Keratinocyte (primary cell): ENCODE measurements at regions not wholly inside any gene's neighbourhood (a gene's known extent, or its start where the extent isn't known, plus 50 kb on each side); places are given as distances from the start of the nearest gene placed in this dataset.

Experiments
- DNase-seq: peaks from one replicate; pipeline ENCODE4 v3.0.0-alpha.2; 2011; ENCODE audit warnings: low read depth, missing footprints, low spot score
- FAIRE-seq: peaks from 2 replicates; lab custom pipeline; 2011; peaks lifted over from hg19 to GRCh38; lab: Jason Lieb, UNC
- H2AFZ ChIP-seq: 2 replicates; pipeline ENCODE4 v1.6.0; 2012; ENCODE audit warnings: low read length, control low read depth, inconsistent platforms; ENCODE audit not compliant: control insufficient read depth
- H3K27ac ChIP-seq: 2 replicates; pipeline ENCODE4 v1.5.1; 2011; ENCODE audit warnings: low read length; ENCODE audit not compliant: control insufficient read depth, insufficient read depth
- H3K27me3 ChIP-seq: 3 replicates; pipeline ENCODE4 v1.6.0; 2011; ENCODE audit warnings: low read length; ENCODE audit not compliant: control insufficient read depth, insufficient read depth; ENCODE audit errors: extremely low read depth
- H3K36me3 ChIP-seq, 2 experiments: 2 replicates in 1 of 2; 3 replicates in 1 of 2; pipeline ENCODE4 v1.5.1; 2011; ENCODE audit warnings: low read length in 2 of 2, mild to moderate bottlenecking in 1 of 2; ENCODE audit not compliant: control insufficient read depth in 2 of 2, insufficient read depth in 2 of 2; ENCODE audit errors: extremely low read depth in 1 of 2
- H3K4me1 ChIP-seq: 3 replicates; pipeline ENCODE4 v1.5.1; 2011; ENCODE audit warnings: low read length; ENCODE audit not compliant: control insufficient read depth, insufficient read depth; ENCODE audit errors: extremely low read depth
- H3K4me2 ChIP-seq: 3 replicates; pipeline ENCODE4 v1.6.0; 2011; ENCODE audit warnings: low read depth, low read length; ENCODE audit not compliant: control insufficient read depth, insufficient read depth; ENCODE audit errors: extremely low read depth
- H3K4me3 ChIP-seq, 3 experiments: fragments of 200-600 bp in 1 of 3; sonication (generic) in 1 of 3; 2 replicates in 2 of 3; 3 replicates in 1 of 3; pipeline ENCODE4 v1.5.1; 2011 to 2016; ENCODE audit warnings: low read length in 3 of 3, mild to moderate bottlenecking in 3 of 3, control low read depth in 2 of 3, inconsistent platforms in 1 of 3, low read depth in 1 of 3, mixed read lengths in 1 of 3, mixed run types in 1 of 3, moderate library complexity in 1 of 3; ENCODE audit not compliant: control insufficient read depth in 2 of 3, insufficient read depth in 2 of 3; ENCODE audit errors: extremely low read depth in 1 of 3
- H3K79me2 ChIP-seq: 2 replicates; pipeline ENCODE4 v1.6.0; 2012; ENCODE audit warnings: low read length; ENCODE audit not compliant: control insufficient read depth, insufficient read depth
- H3K9ac ChIP-seq: 3 replicates; pipeline ENCODE4 v1.6.0; 2011; ENCODE audit warnings: low read length; ENCODE audit not compliant: control insufficient read depth, insufficient read depth; ENCODE audit errors: extremely low read depth
- H3K9me1 ChIP-seq: 3 replicates; pipeline ENCODE4 v1.6.0; 2011; ENCODE audit warnings: low read length; ENCODE audit not compliant: control insufficient read depth, insufficient read depth; ENCODE audit errors: extremely low read depth
- H3K9me3 ChIP-seq: 2 replicates; pipeline ENCODE4 v1.5.1; 2012; ENCODE audit warnings: low read depth, low read length; ENCODE audit not compliant: control insufficient read depth
- H4K20me1 ChIP-seq: 3 replicates; pipeline ENCODE4 v1.6.0; 2011; ENCODE audit warnings: low read length; ENCODE audit not compliant: control insufficient read depth, insufficient read depth; ENCODE audit errors: extremely low read depth
- CTCF ChIP-seq, 3 experiments: IDR thresholded peaks in 1 of 3; conservative IDR thresholded peaks in 1 of 3; optimal IDR thresholded peaks in 1 of 3; 2 replicates in 2 of 3; 3 replicates in 1 of 3; pipeline versions ENCODE3 to v1.5.1; 2011; ENCODE audit warnings: low read length in 3 of 3, mild to moderate bottlenecking in 3 of 3, moderate library complexity in 2 of 3, control low read depth in 1 of 3, inconsistent platforms in 1 of 3; ENCODE audit not compliant: insufficient read depth in 2 of 3; ENCODE audit errors: extremely low read depth in 1 of 3
- EZH2 ChIP-seq: IDR thresholded peaks from one replicate; pipeline ENCODE4 v1.6.1; 2012; ENCODE audit warnings: inconsistent platforms, mild to moderate bottlenecking, low read length, moderate library complexity
- dilution Hi-C: fragments of 300-500 bp; cut with MboI; formaldehyde crosslinking; loops from one replicate; pipeline ENCODE4 v1.7.0; 2020; ENCODE audit warnings: low sequenced_read_pairs; ENCODE audit not compliant: extremely low pct_ligation_motif_present

- dilution Hi-C loops, result no loop called here
- DNase-seq, result no peak
- no peak for FAIRE-seq
- no peak overlapping the region for H3K4me3 ChIP-seq
- H4K20me1 ChIP-seq, result no peaks in the 10 kb centered on the region
- no peak overlapping the region for H3K27ac ChIP-seq
- H3K9me3 ChIP-seq, result peaks cover 29% of the 10 kb centered on the region
- H3K79me2 ChIP-seq, result no peaks in the 10 kb centered on the region
- no peaks in the 10 kb centered on the region for H3K9me1 ChIP-seq
- no peaks in the 10 kb centered on the region for H3K36me3 ChIP-seq
- no peak overlapping the region for H2AFZ ChIP-seq
- no peak for TF ChIP-seq CTCF (optimal IDR thresholded peaks at IDR 0.05 in 1 of 3, IDR thresholded peaks at IDR 0.05 in 1 of 3, conservative IDR thresholded peaks at IDR 0.05 in 1 of 3; ENCODE audit: extremely low read depth in 1 of 3, insufficient read depth in 2 of 3, low read length in 3 of 3)
- no peak for TF ChIP-seq EZH2
- H3K9ac ChIP-seq, result no peak overlapping the region
- H3K4me2 ChIP-seq, result no peak overlapping the region
- no peaks in the 10 kb centered on the region for H3K4me1 ChIP-seq
- H3K27me3 ChIP-seq, result no peaks in the 10 kb centered on the region
These were observed 80.2 kb upstream of the ACTRT2 start for GRCh38 chr1:2941040-2941439.

- H3K79me2 ChIP-seq, result no peaks in the 10 kb centered on the region
- peaks cover 26% of the 10 kb centered on the region for H3K9me3 ChIP-seq
- TF ChIP-seq EZH2 (no peak), CTCF (optimal IDR thresholded peaks at IDR 0.05 in 1 of 3, IDR thresholded peaks at IDR 0.05 in 1 of 3, conservative IDR thresholded peaks at IDR 0.05 in 1 of 3; ENCODE audit: extremely low read depth in 1 of 3, insufficient read depth in 2 of 3, low read length in 3 of 3) (no peak)
- H3K36me3 ChIP-seq, result no peaks in the 10 kb centered on the region
- no peaks in the 10 kb centered on the region for H3K27me3 ChIP-seq
- H4K20me1 ChIP-seq, result no peaks in the 10 kb centered on the region
- no peak overlapping the region for H3K4me2 ChIP-seq
- H3K9me1 ChIP-seq, result no peaks in the 10 kb centered on the region
- H2AFZ ChIP-seq, result no peak overlapping the region
- H3K4me3 ChIP-seq, result no peak overlapping the region
- dilution Hi-C loops, result no loop called here
- no peak overlapping the region for H3K27ac ChIP-seq
- no peak overlapping the region for H3K9ac ChIP-seq
- H3K4me1 ChIP-seq, result no peaks in the 10 kb centered on the region
- FAIRE-seq (no peak), DNase-seq (no peak)
These were observed 79.4 kb upstream of the ACTRT2 start for GRCh38 chr1:2941907-2942306.
